Gastroesophageal sphincter (tissue), 4 donors: ENCODE measurements at regions not wholly inside any gene's neighbourhood (a gene's known extent, or its start where the extent isn't known, plus 50 kb on each side); places are given as distances from the start of the nearest gene placed in this dataset.

ENCODE experiments used
- ATAC-seq: fragments of 150-250 bp; one replicate; pipeline ENCODE4 v1.9.1; 2016; ENCODE audit warnings: mild to moderate bottlenecking, moderate library complexity
- H3K27ac ChIP-seq, 4 donors: fragments of 200-600 bp; sonication (generic) in 3 of 4; 1 replicate in 3 of 4; 2 replicates in 1 of 4; pipeline ENCODE4 v1.5.1; 2016 to 2019
- H3K27me3 ChIP-seq: fragments of 200-600 bp; sonication (generic); one replicate; pipeline ENCODE4 v1.5.1; 2019
- H3K36me3 ChIP-seq, 2 donors: fragments of 200-600 bp; sonication (generic); one replicate each; pipeline ENCODE4 v1.5.1; 2019; ENCODE audit warnings: control low read depth in 1 of 2
- H3K4me1 ChIP-seq, 3 donors: fragments of 200-600 bp; sonication (generic); 1 replicate in 2 of 3; 2 replicates in 1 of 3; pipeline ENCODE4 v1.5.1; 2016 to 2019; ENCODE audit warnings: control low read depth in 2 of 3
- H3K4me3 ChIP-seq, 2 donors: fragments of 200-600 bp; sonication (generic); one replicate each; pipeline ENCODE4 v1.5.1; 2019; ENCODE audit warnings: mild to moderate bottlenecking in 1 of 2, moderate library complexity in 1 of 2
- H3K9me3 ChIP-seq, 3 donors: fragments of 200-600 bp; sonication (generic); one replicate each; pipeline ENCODE4 v1.5.1; 2017 to 2019; ENCODE audit warnings: control low read depth in 2 of 3
- EP300 ChIP-seq: sonication (generic); formaldehyde crosslinking; IDR thresholded peaks from one replicate; pipeline ENCODE4 v1.6.1; 2017; ENCODE audit warnings: antibody characterized with exemption, mild to moderate bottlenecking
- POLR2A ChIP-seq, 2 donors: fragments of 450-650 bp; IDR thresholded peaks; one replicate each; pipeline ENCODE4 v1.6.1; 2017; ENCODE audit warnings: antibody characterized with exemption in 2 of 2, mild to moderate bottlenecking in 2 of 2, moderate library complexity in 1 of 2
- POLR2AphosphoS5 ChIP-seq: sonication (generic); formaldehyde crosslinking; IDR thresholded peaks from one replicate; pipeline ENCODE4 v1.6.1; 2017; ENCODE audit warnings: antibody characterized with exemption
- WGBS, 2 donors: methylation state at CpG; one replicate each; pipeline ENCODE4 v1.1.5; 2018; ENCODE audit warnings: low coverage in 1 of 2; 5-methylcytosine and 5-hydroxymethylcytosine counted together
- TF ChIP-seq, protein P1 (sequence below), 4 experiments: fragments of 200-600 bp in 2 of 4; fragments of 450-650 bp in 2 of 4; sonication (generic) in 1 of 4; IDR thresholded peaks; one replicate each; pipeline ENCODE4 v1.5.1; 2017 to 2019; ENCODE audit warnings: antibody characterized with exemption in 4 of 4, mild to moderate bottlenecking in 2 of 4, moderate library complexity in 2 of 4

DNA sequence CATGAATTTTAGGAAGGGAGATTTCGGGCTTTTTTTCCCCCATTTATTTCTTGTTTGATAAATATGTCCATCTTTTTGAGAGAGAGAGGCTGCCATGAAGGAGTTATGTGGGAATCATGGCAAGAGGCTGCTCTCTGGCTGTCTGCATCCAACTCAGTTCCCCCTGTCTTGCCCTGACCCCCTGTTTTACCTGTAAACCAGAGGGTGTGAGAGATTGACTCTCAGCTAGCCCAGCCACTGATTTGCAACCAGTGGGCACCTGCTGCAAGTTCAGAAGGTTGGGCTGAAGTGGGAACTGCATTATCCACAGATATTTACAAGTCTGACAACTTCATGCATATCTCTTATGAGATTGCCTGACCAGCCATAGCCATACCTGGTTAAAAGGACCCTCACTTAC is 625.4 kb upstream of the FANCL start:
- Histone ChIP-seq H3K36me3 (no peaks in the 10 kb centered on the region), H3K9me3 (no peaks in the 10 kb centered on the region), H3K27me3 (no peaks in the 10 kb centered on the region), H3K4me3 (no peak overlapping the region), H3K4me1 (no peaks in the 10 kb centered on the region), H3K27ac (no peak overlapping the region)
- ATAC-seq: no peak
- TF ChIP-seq POLR2A (IDR thresholded peaks at IDR 0.05) (no peak), EP300 (no peak), POLR2AphosphoS5 (no peak)
- TF ChIP-seq, protein P1, sequence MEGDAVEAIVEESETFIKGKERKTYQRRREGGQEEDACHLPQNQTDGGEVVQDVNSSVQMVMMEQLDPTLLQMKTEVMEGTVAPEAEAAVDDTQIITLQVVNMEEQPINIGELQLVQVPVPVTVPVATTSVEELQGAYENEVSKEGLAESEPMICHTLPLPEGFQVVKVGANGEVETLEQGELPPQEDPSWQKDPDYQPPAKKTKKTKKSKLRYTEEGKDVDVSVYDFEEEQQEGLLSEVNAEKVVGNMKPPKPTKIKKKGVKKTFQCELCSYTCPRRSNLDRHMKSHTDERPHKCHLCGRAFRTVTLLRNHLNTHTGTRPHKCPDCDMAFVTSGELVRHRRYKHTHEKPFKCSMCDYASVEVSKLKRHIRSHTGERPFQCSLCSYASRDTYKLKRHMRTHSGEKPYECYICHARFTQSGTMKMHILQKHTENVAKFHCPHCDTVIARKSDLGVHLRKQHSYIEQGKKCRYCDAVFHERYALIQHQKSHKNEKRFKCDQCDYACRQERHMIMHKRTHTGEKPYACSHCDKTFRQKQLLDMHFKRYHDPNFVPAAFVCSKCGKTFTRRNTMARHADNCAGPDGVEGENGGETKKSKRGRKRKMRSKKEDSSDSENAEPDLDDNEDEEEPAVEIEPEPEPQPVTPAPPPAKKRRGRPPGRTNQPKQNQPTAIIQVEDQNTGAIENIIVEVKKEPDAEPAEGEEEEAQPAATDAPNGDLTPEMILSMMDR (IDR thresholded peaks at IDR 0.05): no peak
- WGBS, 2 donors: 20 to 56% methylated on average over 1 of the region's 1 CpG

DNA sequence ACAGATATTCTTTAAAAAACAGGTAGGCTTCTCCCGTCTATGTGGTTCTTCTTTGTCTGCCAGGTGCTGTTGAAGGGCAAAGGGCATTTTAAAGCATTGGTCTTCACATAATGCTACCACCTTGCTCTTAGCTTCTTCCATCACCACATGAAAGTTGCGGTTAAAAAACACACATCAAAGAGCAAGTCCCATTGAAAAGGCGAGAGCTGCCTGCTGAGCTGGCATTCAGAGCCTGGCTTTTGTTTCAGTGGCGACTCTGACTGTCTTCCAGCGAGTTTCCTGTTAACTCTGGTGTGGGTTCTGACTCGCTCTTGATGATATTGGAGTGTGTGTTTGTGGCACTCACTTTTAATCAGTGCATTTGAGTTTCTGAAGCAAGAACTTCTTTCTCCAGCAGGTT is 624.9 kb upstream of the FANCL start:
- Histone ChIP-seq H3K9me3 (no peaks in the 10 kb centered on the region), H3K36me3 (no peaks in the 10 kb centered on the region), H3K4me3 (no peak overlapping the region), H3K27ac (no peak overlapping the region), H3K27me3 (no peaks in the 10 kb centered on the region), H3K4me1 (no peaks in the 10 kb centered on the region)
- 21 to 56% methylated on average over 5 to 6 of the region's 6 CpGs for WGBS, 2 donors
- no peak for TF ChIP-seq EP300
- no peak for TF ChIP-seq POLR2AphosphoS5
- no peak for TF ChIP-seq POLR2A (IDR thresholded peaks at IDR 0.05)
- TF ChIP-seq, protein P1 (IDR thresholded peaks at IDR 0.05): no peak
- no peak for ATAC-seq

DNA sequence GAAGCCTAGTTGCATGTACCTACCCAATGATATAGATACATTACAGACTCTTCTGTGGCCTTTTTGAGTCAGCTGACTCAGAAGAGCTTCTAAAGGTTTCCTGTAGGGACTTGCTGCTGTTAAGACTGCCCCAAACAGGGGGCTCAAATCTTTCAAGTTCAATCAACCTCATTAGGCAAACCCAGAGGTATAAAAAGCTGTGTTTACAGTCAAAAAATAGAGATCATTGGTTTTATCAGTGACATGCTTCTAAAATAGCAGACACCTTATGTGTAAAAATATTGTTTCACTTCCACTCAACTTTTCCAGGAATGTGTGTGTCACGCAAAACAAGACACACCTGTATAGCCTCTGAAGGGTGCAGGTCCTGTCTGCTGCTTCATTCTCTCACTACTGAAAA is 624.3 kb upstream of the FANCL start:
- H3K27ac ChIP-seq: no peak overlapping the region
- WGBS, 2 donors: 76% methylated on average over 1 of the region's 1 CpG; no CpG with 5 or more reads in 1 of the 2 donors
- ATAC-seq: no peak
- H3K4me1 ChIP-seq: no peaks in the 10 kb centered on the region
- TF ChIP-seq POLR2A (IDR thresholded peaks at IDR 0.05) (no peak), POLR2AphosphoS5 (no peak), EP300 (no peak)
- TF ChIP-seq, protein P1 (IDR thresholded peaks at IDR 0.05): no peak
- no peaks in the 10 kb centered on the region for H3K27me3 ChIP-seq
- no peaks in the 10 kb centered on the region for H3K9me3 ChIP-seq
- no peaks in the 10 kb centered on the region for H3K36me3 ChIP-seq
- no peak overlapping the region for H3K4me3 ChIP-seq

DNA sequence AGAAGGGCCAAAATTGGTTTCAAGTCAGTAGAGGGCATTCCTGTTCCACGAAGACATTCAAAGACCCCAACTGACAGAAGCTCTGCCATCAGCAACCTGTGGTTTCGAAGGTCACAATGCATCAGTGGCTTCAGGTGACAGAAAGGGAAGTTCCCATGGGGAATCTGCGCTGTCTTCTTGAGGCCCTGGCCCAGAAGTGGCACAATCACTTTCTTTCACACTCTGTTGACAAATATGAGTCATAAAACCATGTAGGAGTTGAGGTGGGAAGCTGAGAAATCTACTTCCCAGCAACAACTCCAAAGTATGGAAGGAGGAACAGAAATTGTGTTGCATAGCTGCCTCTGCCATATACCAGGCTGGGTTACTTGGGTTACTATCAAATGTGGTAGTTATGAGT is 621.1 kb upstream of the FANCL start:
- H3K4me3 ChIP-seq: no peak overlapping the region
- H3K4me1 ChIP-seq: no peaks in the 10 kb centered on the region
- 90 to 92% methylated on average over 2 to 3 of the region's 3 CpGs for WGBS, 2 donors
- no peaks in the 10 kb centered on the region for H3K36me3 ChIP-seq
- no peaks in the 10 kb centered on the region for H3K27me3 ChIP-seq
- H3K9me3 ChIP-seq: peaks cover 0 to 5% (median 0%) of the 10 kb centered on the region in 3 donors
- TF ChIP-seq POLR2AphosphoS5 (no peak), EP300 (no peak), POLR2A (IDR thresholded peaks at IDR 0.05) (no peak)
- TF ChIP-seq, protein P1 (IDR thresholded peaks at IDR 0.05): no peak
- no peak for ATAC-seq
- no peak overlapping the region for H3K27ac ChIP-seq

- 43 to 56% methylated on average over 1 of the region's 1 CpG for WGBS, 2 donors
- ATAC-seq: no peak
Measured at GRCh38 chr2:58860586-58860985, 619.5 kb upstream of the FANCL start.

More at GRCh38 chr2:58860586-58860985, 619.5 kb upstream of the FANCL start:
- TF ChIP-seq POLR2AphosphoS5: no peak
- Histone ChIP-seq H3K27ac (no peak overlapping the region), H3K4me3 (no peak overlapping the region), H3K4me1 (no peaks in the 10 kb centered on the region), H3K9me3 (peaks cover 0 to 7% (median 0%) of the 10 kb centered on the region in 3 donors), H3K27me3 (no peaks in the 10 kb centered on the region), H3K36me3 (no peaks in the 10 kb centered on the region)
